Upper lobe of left lung (tissue), 6 donors: ENCODE measurements at regions not wholly inside any gene's neighbourhood (a gene's known extent, or its start where the extent isn't known, plus 50 kb on each side); places are given as distances from the start of the nearest gene placed in this dataset.
A peak's percentile ranks its signal among the peaks of the same experiment; 100 is the strongest.

ENCODE experiments used
- ATAC-seq, 2 donors: fragments of 200-7000 bp; cut with Tn5 transposase; one replicate each; pipeline ENCODE4 v1.9.1; 2022; ENCODE audit warnings: mild to moderate bottlenecking in 2 of 2, moderate library complexity in 2 of 2; ENCODE audit not compliant: low FRiP score in 2 of 2
- DNase-seq, 2 donors: peaks; one replicate each; pipeline ENCODE4 v3.0.0-alpha.2; 2019 to 2020
- H3K27ac ChIP-seq, 4 donors: fragments of 200-600 bp; sonication (generic); one replicate each; pipeline ENCODE4 v1.5.1; 2016 to 2019
- H3K27me3 ChIP-seq, 4 donors: fragments of 200-600 bp; sonication (generic); one replicate each; pipeline ENCODE4 v1.5.1; 2017 to 2019
- H3K36me3 ChIP-seq, 4 donors: fragments of 200-600 bp; sonication (generic); one replicate each; pipeline ENCODE4 v1.5.1; 2016 to 2019
- H3K4me1 ChIP-seq, 4 donors: fragments of 200-600 bp; sonication (generic); one replicate each; pipeline ENCODE4 v1.5.1; 2018 to 2019
- H3K4me3 ChIP-seq, 4 donors: fragments of 200-600 bp; sonication (generic); one replicate each; pipeline ENCODE4 v1.5.1; 2017 to 2019; ENCODE audit warnings: mild to moderate bottlenecking in 2 of 4, moderate library complexity in 1 of 4
- H3K9me3 ChIP-seq, 4 donors: fragments of 200-600 bp; sonication (generic); one replicate each; pipeline ENCODE4 v1.5.1; 2018 to 2019
- CTCF ChIP-seq, 6 experiments: fragments of 450-650 bp in 4 of 6; fragments of 200-600 bp in 2 of 6; sonication (generic) in 2 of 6; IDR thresholded peaks; one replicate each; pipeline ENCODE4 v1.5.1; 2016 to 2019; ENCODE audit warnings: antibody characterized with exemption in 6 of 6
- EP300 ChIP-seq, 4 donors: sonication (generic); formaldehyde crosslinking; IDR thresholded peaks; one replicate each; pipeline ENCODE4 v1.5.1; 2017; ENCODE audit warnings: antibody characterized with exemption in 4 of 4, control low read depth in 2 of 4
- POLR2A ChIP-seq, 4 donors: fragments of 450-650 bp; IDR thresholded peaks; one replicate each; pipeline ENCODE4 v1.5.1; 2016 to 2017; ENCODE audit warnings: antibody characterized with exemption in 4 of 4, mild to moderate bottlenecking in 2 of 4
- POLR2AphosphoS5 ChIP-seq, 2 donors: sonication (generic); formaldehyde crosslinking; IDR thresholded peaks; one replicate each; pipeline ENCODE4 v1.5.1; 2017; ENCODE audit warnings: antibody characterized with exemption in 2 of 2
- WGBS, 2 donors: methylation state at CpG; one replicate each; pipeline ENCODE4 v1.1.5; 2017 to 2018; 5-methylcytosine and 5-hydroxymethylcytosine counted together
- donor health status: DM: no; HTN: no; CAD: no; lungs with moderate emphysema.
- donor health status: DM: no; HTN: yes; CAD: no; lungs with severe emphysema.

DNA sequence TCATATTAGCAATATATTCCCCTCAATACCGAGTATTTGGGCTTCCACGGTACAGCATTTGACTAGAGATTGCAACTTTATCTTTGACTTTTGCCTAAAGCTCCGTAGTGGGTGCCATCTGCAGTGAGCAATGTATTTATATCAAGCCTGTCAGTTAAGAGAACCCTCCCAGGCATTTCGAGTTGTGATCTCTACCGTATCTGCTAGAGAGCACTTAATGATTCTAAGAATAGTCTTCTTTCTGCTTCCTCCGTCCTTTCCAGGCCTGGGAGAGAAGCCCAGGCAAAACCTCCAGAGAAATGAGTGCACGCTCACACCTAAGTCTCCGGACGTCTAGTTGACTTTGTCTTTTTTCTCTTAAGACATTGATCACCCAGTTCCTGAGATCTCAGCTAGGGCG is 210.6 kb downstream of the KLF6 start:
- ATAC-seq (no peak), DNase-seq (no peak)
- TF ChIP-seq CTCF (IDR thresholded peaks at IDR 0.05): no peak
- no peak for TF ChIP-seq POLR2AphosphoS5 (IDR thresholded peaks at IDR 0.05)
- no peak for TF ChIP-seq EP300 (IDR thresholded peaks at IDR 0.05)
- TF ChIP-seq POLR2A (IDR thresholded peaks at IDR 0.05): no peak
- 81 to 86% methylated on average over 10 of the region's 10 CpGs for WGBS, 2 donors
- Histone ChIP-seq H3K27me3 (no peaks in the 10 kb centered on the region), H3K27ac (no peak overlapping the region), H3K4me3 (no peak overlapping the region), H3K9me3 (no peaks in the 10 kb centered on the region), H3K36me3 (no peaks in the 10 kb centered on the region), H3K4me1 (peaks cover 0 to 4% (median 0%) of the 10 kb centered on the region in 4 donors)

DNA sequence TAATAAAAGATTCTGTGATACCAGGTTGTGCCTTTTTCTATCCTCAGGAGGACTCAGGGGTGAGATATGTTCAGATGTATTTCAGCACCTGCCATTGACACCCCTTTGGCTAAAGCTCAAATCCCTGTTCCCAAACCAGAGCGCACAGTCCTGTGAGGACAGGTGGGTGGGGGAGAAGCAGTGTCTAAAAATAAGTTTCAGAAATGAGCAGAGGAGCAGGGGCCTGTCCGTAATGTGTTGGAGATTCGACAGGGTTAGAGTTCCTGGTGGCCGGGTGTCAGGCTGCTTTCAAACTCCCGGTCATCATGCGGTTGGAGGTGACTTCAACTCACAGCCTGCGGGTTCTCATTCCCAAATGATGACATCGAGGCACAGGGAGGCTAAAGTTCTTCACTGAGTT is 211.5 kb downstream of the KLF6 start:
- Histone ChIP-seq H3K27me3 (no peaks in the 10 kb centered on the region), H3K9me3 (no peaks in the 10 kb centered on the region), H3K36me3 (no peaks in the 10 kb centered on the region), H3K4me1 (peaks cover 0 to 4% (median 0%) of the 10 kb centered on the region in 4 donors), H3K4me3 (no peak overlapping the region), H3K27ac (no peak overlapping the region)
- DNase-seq (no peak), ATAC-seq (no peak)
- 73 to 78% methylated on average over 8 of the region's 8 CpGs for WGBS, 2 donors
- no peak for TF ChIP-seq POLR2AphosphoS5 (IDR thresholded peaks at IDR 0.05)
- no peak for TF ChIP-seq CTCF (IDR thresholded peaks at IDR 0.05)
- TF ChIP-seq EP300 (IDR thresholded peaks at IDR 0.05): no peak
- no peak for TF ChIP-seq POLR2A (IDR thresholded peaks at IDR 0.05)

GRCh38 chr10:3571310-3571825 is 213.6 kb downstream of the KLF6 start:
- 83 to 86% methylated on average over 14 of the region's 14 CpGs for WGBS, 2 donors
- ATAC-seq: no peak
- no peaks in the 10 kb centered on the region for H3K9me3 ChIP-seq
- peak in 1 of 2 donors; percentile 54 for DNase-seq
- no peaks in the 10 kb centered on the region for H3K27me3 ChIP-seq
- peaks cover 0 to 4% (median 0%) of the 10 kb centered on the region in 4 donors for H3K4me1 ChIP-seq
- TF ChIP-seq EP300 (IDR thresholded peaks at IDR 0.05) (no peak), CTCF (IDR thresholded peaks at IDR 0.05) (no peak), POLR2A (IDR thresholded peaks at IDR 0.05) (no peak), POLR2AphosphoS5 (IDR thresholded peaks at IDR 0.05) (no peak)
- no peaks in the 10 kb centered on the region for H3K36me3 ChIP-seq
- no peak overlapping the region for H3K27ac ChIP-seq
- no peak overlapping the region for H3K4me3 ChIP-seq

DNA sequence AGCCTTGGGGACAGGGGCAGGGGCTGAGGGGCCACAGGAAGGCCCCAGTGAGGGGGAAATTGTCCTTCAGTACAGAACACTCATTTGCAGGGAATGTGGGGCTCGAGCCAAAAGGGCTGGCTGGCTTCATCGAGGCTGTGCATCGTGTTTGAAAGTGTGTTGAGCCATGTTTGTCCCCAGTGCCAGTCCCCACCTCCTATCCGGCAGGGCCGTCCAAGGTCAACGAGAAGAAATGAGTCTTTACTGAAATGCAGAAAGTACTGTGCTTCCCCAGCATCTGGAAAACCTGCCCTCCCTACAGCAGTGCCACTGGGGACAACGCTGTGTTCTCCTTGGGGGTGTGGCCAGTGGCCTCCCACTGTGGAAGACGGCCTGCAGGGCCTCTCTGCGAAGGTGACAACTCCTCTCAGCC is 214.1 kb downstream of the KLF6 start:
- H3K4me3 ChIP-seq: no peak overlapping the region
- DNase-seq (no peak), ATAC-seq (no peak)
- no peaks in the 10 kb centered on the region for H3K27me3 ChIP-seq
- no peaks in the 10 kb centered on the region for H3K36me3 ChIP-seq
- H3K9me3 ChIP-seq: peaks cover 0 to 2% (median 0%) of the 10 kb centered on the region in 4 donors
- peak overlapping the region in 1 of 4 donors; percentile 40 for H3K27ac ChIP-seq
- H3K4me1 ChIP-seq: peaks cover 0 to 4% (median 0%) of the 10 kb centered on the region in 4 donors
- WGBS, 2 donors: 70 to 88% methylated on average over 9 of the region's 9 CpGs
- TF ChIP-seq CTCF (IDR thresholded peaks at IDR 0.05): no peak
- no peak for TF ChIP-seq EP300 (IDR thresholded peaks at IDR 0.05)
- no peak for TF ChIP-seq POLR2AphosphoS5 (IDR thresholded peaks at IDR 0.05)
- TF ChIP-seq POLR2A (IDR thresholded peaks at IDR 0.05): no peak

GRCh38 chr10:3570131-3570729 is 214.8 kb downstream of the KLF6 start:
- ATAC-seq: no peak
- WGBS, 2 donors: 73 to 76% methylated on average over 10 to 13 of the region's 13 CpGs

More at GRCh38 chr10:3570131-3570729, 214.8 kb downstream of the KLF6 start:
- H3K27ac ChIP-seq: peak overlapping the region in 1 of 4 donors; percentile 40
- H3K4me3 ChIP-seq: no peak overlapping the region
- DNase-seq: no peak
- no peaks in the 10 kb centered on the region for H3K27me3 ChIP-seq
- H3K9me3 ChIP-seq: peaks cover 0 to 5% (median 0%) of the 10 kb centered on the region in 4 donors
- H3K36me3 ChIP-seq: no peaks in the 10 kb centered on the region
- peaks cover 0 to 4% (median 0%) of the 10 kb centered on the region in 4 donors for H3K4me1 ChIP-seq
- TF ChIP-seq EP300 (IDR thresholded peaks at IDR 0.05) (no peak), POLR2AphosphoS5 (IDR thresholded peaks at IDR 0.05) (no peak), CTCF (IDR thresholded peaks at IDR 0.05) (no peak), POLR2A (IDR thresholded peaks at IDR 0.05) (no peak)
